ENCODE measurements at regions not wholly inside any gene's neighbourhood (a gene's known extent, or its start where the extent isn't known, plus 50 kb on each side); places are given as distances from the start of the nearest gene placed in this dataset.

GRCh38 chr4:185993328-185993973, 75.5 kb upstream of the TLR3 start:
- no peak for FAIRE-seq

- FAIRE-seq, result no peak
Observed at GRCh38 chr4:185994750-185995149, 74.2 kb upstream of the TLR3 start.

- no peak for FAIRE-seq
Observed at GRCh38 chr4:185995665-185996064, 73.3 kb upstream of the TLR3 start.

GRCh38 chr4:185997296-185997695, 71.7 kb upstream of the TLR3 start:
- no peak for FAIRE-seq

- FAIRE-seq, result no peak
Observed at GRCh38 chr4:185998791-185999190, 70.2 kb upstream of the TLR3 start.

- FAIRE-seq, result no peak
Observed at GRCh38 chr4:185999207-185999606, 69.7 kb upstream of the TLR3 start.

GRCh38 chr4:186002853-186003252, 66.1 kb upstream of the TLR3 start:
- no peak for FAIRE-seq

GRCh38 chr4:186003746-186004145, 65.2 kb upstream of the TLR3 start:
- FAIRE-seq, result no peak

- FAIRE-seq, result no peak
Observed at GRCh38 chr4:186008057-186008456, 60.9 kb upstream of the TLR3 start.

GRCh38 chr4:186009976-186010375, 59.0 kb upstream of the TLR3 start:
- no peak for FAIRE-seq

GRCh38 chr4:186010821-186011220, 58.1 kb upstream of the TLR3 start:
- FAIRE-seq, result no peak

- no peak for FAIRE-seq
Observed at GRCh38 chr4:186012071-186012470, 56.9 kb upstream of the TLR3 start.

GRCh38 chr4:186013419-186014186, 55.4 kb upstream of the TLR3 start:
- no peak for FAIRE-seq

GRCh38 chr4:186015212-186015817, 53.6 kb upstream of the TLR3 start:
- no peak for FAIRE-seq

- no peak for FAIRE-seq
Observed at GRCh38 chr4:186016796-186017195, 52.2 kb upstream of the TLR3 start.

GRCh38 chr4:186017801-186018200, 51.2 kb upstream of the TLR3 start:
- no peak for FAIRE-seq

- FAIRE-seq, result no peak
Observed at GRCh38 chr4:186018261-186018660, 50.7 kb upstream of the TLR3 start.

- FAIRE-seq, result no peak
Observed at GRCh38 chr4:186018784-186019183, 50.2 kb upstream of the TLR3 start.

Data from islet of Langerhans (tissue), 1 donor.